HL-60 (cell line): ENCODE measurements at regions not wholly inside any gene's neighbourhood (a gene's known extent, or its start where the extent isn't known, plus 50 kb on each side); places are given as distances from the start of the nearest gene placed in this dataset.

ENCODE experiments used
- CTCF ChIP-seq: IDR thresholded peaks from one replicate; pipeline ENCODE4 v1.5.1; 2011; ENCODE audit warnings: low read length, control low read depth, inconsistent platforms; ENCODE audit not compliant: insufficient read depth
- POLR2AphosphoS5 ChIP-seq: IDR thresholded peaks from 2 replicates; pipeline ENCODE4 v1.6.1; 2012; ENCODE audit warnings: low read depth

DNA sequence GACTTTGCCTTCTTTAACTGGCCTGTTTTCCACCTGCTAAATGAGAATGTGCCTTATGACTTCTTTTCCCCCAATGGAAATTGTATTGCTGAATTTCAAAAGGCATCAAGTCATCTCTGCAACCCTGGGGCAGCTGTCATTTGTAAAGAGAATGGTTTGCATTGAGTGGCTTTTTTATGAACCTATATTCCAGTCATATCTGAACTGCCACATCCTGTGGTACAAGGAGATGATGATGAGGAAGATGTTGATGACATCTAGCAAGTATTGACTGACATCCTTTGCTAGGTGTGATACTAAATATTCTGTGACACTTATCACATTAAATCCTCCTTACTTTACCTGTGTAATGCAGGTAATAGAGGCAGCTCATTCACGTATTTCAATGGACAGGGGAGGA is 88.3 kb upstream of the KIAA1217 start:
- TF ChIP-seq CTCF, result no peak
- TF ChIP-seq POLR2AphosphoS5, result no peak
